Lower leg skin (tissue), 4 donors: ENCODE measurements at regions not wholly inside any gene's neighbourhood (a gene's known extent, or its start where the extent isn't known, plus 50 kb on each side); places are given as distances from the start of the nearest gene placed in this dataset.

Source experiments
- DNase-seq, 2 donors: peaks; one replicate each; pipeline ENCODE4 v3.0.0-alpha.2; 2019; ENCODE audit warnings: low spot score in 2 of 2
- H3K4me3 ChIP-seq: fragments of 200-600 bp; sonication (generic); 2 replicates; pipeline ENCODE4 v1.5.1; 2017; ENCODE audit warnings: mild to moderate bottlenecking, low read depth; ENCODE audit not compliant: poor library complexity, severe bottlenecking
- POLR2A ChIP-seq, 2 donors: fragments of 450-650 bp; IDR thresholded peaks; one replicate each; pipeline ENCODE4 v1.6.1; 2016 to 2017; ENCODE audit warnings: antibody characterized with exemption in 2 of 2, mild to moderate bottlenecking in 1 of 2, moderate library complexity in 1 of 2
- WGBS, 2 donors: methylation state at CpG; one replicate each; pipeline ENCODE4 v1.1.5; 2018; 5-methylcytosine and 5-hydroxymethylcytosine counted together
- intact Hi-C: fragments of 100-400 bp; cut with DNase I; formaldehyde crosslinking; loops from one replicate; pipeline ENCODE4 v1.15.0; 2023; ENCODE audit warnings: low total_unique reads
- TF ChIP-seq, protein P1 (sequence below), 3 donors: fragments of 450-650 bp; IDR thresholded peaks; one replicate each; pipeline ENCODE4 v1.5.1; 2016; ENCODE audit warnings: antibody characterized with exemption in 3 of 3, mild to moderate bottlenecking in 3 of 3, moderate library complexity in 2 of 3

DNA sequence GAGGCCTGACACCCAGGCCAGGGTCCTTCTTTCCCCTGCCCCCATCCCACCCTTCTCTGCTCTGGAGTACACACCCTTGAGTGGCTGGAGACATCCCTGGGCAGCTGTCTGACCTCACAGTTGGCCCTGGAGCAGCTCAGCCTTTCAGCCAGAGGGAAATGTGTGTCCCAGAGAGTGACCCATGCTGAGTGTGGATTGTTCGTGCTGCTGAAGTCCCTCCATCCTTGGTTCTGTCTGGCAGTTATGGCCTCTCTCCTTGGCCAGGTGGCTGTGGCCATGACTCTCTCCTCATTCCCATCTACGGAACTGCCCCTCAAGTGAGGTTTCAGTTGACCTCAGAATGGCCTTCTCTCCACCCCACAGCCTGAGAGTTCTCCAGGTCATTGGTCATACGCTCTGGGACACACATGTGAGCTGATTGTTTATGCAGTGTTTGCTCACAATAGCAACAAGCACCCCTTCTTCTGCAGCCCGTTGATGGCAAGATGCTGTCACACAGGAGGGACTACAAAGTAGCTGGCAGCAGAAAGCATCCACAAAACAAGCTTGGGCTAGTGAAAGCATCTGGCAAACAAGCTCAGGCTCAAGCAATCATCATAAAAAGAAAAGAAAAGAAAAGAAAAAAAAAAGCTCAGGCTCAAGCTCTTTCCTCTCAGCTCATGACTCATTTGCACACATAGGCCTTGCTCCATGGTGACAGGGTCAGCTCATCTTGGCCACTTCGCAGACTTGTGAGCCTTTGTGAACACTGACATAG is 55.3 kb upstream of the ITGA11 start:
- peak; percentile 25 to 78 for DNase-seq
- intact Hi-C loops: no loop called here
- no peak for TF ChIP-seq POLR2A (IDR thresholded peaks at IDR 0.05)
- TF ChIP-seq, protein P1, sequence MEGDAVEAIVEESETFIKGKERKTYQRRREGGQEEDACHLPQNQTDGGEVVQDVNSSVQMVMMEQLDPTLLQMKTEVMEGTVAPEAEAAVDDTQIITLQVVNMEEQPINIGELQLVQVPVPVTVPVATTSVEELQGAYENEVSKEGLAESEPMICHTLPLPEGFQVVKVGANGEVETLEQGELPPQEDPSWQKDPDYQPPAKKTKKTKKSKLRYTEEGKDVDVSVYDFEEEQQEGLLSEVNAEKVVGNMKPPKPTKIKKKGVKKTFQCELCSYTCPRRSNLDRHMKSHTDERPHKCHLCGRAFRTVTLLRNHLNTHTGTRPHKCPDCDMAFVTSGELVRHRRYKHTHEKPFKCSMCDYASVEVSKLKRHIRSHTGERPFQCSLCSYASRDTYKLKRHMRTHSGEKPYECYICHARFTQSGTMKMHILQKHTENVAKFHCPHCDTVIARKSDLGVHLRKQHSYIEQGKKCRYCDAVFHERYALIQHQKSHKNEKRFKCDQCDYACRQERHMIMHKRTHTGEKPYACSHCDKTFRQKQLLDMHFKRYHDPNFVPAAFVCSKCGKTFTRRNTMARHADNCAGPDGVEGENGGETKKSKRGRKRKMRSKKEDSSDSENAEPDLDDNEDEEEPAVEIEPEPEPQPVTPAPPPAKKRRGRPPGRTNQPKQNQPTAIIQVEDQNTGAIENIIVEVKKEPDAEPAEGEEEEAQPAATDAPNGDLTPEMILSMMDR (IDR thresholded peaks at IDR 0.05): no peak
- WGBS, 2 donors: 28 to 32% methylated on average over 5 of the region's 5 CpGs
- no peak overlapping the region for H3K4me3 ChIP-seq

DNA sequence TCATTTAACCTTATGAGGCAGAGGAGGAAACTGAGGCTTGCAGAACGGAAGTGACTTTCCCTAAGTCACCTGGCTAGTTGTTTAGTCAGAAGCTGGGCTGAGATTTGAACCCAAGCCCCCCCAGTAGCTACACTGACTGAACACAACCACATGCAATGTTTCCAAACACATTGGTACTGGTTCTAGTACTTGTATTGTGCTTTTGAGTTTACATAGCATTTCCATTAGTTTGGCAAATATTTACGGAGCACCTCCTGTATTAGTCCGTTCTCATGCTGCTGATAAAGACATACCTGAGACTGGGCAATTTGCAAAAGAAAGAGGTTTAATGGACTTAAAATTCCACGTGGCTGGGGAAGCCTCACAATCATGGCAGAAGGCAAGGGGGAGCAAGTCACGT is 56.3 kb upstream of the ITGA11 start:
- DNase-seq: no peak
- no peak overlapping the region for H3K4me3 ChIP-seq
- intact Hi-C loops: no loop called here
- TF ChIP-seq POLR2A (IDR thresholded peaks at IDR 0.05): no peak
- TF ChIP-seq, protein P1 (IDR thresholded peaks at IDR 0.05): no peak
- 78 to 84% methylated on average over 5 of the region's 5 CpGs for WGBS, 2 donors

DNA sequence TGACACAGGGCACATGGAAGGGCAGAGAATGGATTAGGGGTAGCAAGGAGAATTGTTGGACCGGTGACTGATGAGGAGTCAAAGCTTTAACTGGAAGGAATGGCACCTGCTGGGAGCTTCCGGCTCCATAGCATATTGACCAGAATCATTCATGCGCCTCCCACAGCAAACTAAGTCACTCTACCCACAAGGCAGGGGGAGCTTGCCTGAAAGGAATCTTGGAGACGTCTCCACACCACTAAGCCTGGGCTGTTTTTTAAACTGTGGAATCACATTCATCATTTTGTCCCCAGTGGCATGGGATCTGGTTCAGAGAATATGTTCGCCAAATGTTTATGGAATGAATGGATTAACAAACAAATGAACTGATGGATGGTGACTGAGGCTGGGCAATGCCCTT is 57.0 kb upstream of the ITGA11 start:
- WGBS, 2 donors: 81 to 83% methylated on average over 5 of the region's 5 CpGs
- TF ChIP-seq, protein P1 (IDR thresholded peaks at IDR 0.05): no peak
- TF ChIP-seq POLR2A (IDR thresholded peaks at IDR 0.05): no peak
- intact Hi-C loops: no loop called here
- H3K4me3 ChIP-seq: no peak overlapping the region
- peak in 1 of 2 donors; percentile 43 for DNase-seq

DNA sequence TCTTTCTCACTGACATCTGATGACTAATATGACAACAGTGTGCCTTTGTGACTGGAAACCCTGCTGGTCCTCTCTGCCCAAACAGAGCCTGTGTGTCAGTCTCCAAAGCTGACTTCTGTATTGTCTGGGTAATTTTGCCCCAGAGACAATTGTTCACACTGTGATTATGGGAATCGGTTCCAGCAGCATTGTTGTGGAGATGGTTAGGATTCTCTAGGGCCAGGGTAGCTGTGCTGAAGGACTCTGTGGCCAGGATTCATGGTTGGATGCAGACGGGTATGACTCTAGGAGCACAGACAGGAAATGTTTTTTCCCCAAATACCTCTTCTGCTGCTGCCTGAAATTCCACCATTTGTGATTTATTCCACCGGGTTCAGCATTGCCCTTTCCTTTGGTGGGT is 57.5 kb upstream of the ITGA11 start:
- no peak for DNase-seq
- intact Hi-C loops: no loop called here
- no peak overlapping the region for H3K4me3 ChIP-seq
- no peak for TF ChIP-seq POLR2A (IDR thresholded peaks at IDR 0.05)
- TF ChIP-seq, protein P1 (IDR thresholded peaks at IDR 0.05): no peak
- WGBS, 2 donors: 49 to 62% methylated on average over 3 of the region's 3 CpGs

DNA sequence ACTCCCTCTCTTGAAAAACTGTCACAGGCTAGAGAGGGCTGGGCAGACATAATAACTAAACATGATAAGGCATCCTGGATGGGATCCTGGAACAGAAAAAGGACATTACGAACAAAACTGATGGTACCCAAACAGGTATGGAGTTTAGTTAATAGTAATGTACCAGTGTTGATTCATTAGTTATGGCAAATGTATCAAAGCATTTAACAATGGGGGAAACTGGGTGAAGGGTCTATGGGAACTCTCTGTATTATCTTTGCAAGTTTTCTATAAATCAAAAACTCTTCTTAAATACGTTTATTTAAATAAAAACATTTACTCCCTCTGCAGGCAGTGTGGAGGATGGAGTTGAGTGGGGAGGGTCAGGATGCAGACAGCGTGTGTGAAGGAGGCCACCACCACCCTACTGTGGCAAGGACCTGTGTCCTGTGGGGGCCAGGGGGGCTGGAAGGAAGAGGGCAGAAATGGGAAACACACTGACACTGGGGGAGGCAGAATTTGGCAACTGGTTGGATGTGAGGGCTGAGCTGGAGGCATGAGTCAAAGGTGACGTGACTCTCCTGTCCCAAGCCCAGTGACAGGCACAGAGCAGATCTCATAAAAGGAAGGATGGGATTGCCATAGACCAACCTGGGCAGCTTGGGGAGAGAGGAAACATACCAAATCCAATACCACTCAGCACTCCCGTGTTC is 59.6 kb upstream of the ITGA11 start:
- TF ChIP-seq, protein P1 (IDR thresholded peaks at IDR 0.05): no peak
- TF ChIP-seq POLR2A (IDR thresholded peaks at IDR 0.05): no peak
- 90 to 93% methylated on average over 5 of the region's 5 CpGs for WGBS, 2 donors
- intact Hi-C loops: no loop called here
- H3K4me3 ChIP-seq: no peak overlapping the region
- peak in 1 of 2 donors; percentile 72 for DNase-seq
